Panc1 (cell line): ENCODE measurements at regions not wholly inside any gene's neighbourhood (a gene's known extent, or its start where the extent isn't known, plus 50 kb on each side); places are given as distances from the start of the nearest gene placed in this dataset.

Source experiments
- CTCF ChIP-seq: fragments of 450-650 bp; IDR thresholded peaks from 2 replicates; pipeline ENCODE4 v1.5.1; 2017; ENCODE audit warnings: mild to moderate bottlenecking
- POLR2AphosphoS5 ChIP-seq: IDR thresholded peaks from 2 replicates; pipeline ENCODE4 v1.6.1; 2012; ENCODE audit warnings: mild to moderate bottlenecking, low read depth, low read length, moderate library complexity

GRCh38 chr11:70510571-70510970, 112.2 kb downstream of the CTTN start:
- no peak for TF ChIP-seq CTCF
- no peak for TF ChIP-seq POLR2AphosphoS5
